ENCODE measurements at regions not wholly inside any gene's neighbourhood (a gene's known extent, or its start where the extent isn't known, plus 50 kb on each side); places are given as distances from the start of the nearest gene placed in this dataset.
A peak's percentile ranks its signal among the peaks of the same experiment; 100 is the strongest.
"Not testable (repeated sequence)": the region's sequence is repeated elsewhere in the genome, so short reads cannot be mapped to it uniquely, and the experiment has no call there.

- no peak for DNase-seq (ENCODE audit: low spot score)
Measured at GRCh38 chr7:37546677-37547076, 98.0 kb upstream of the ELMO1 start.

DNA sequence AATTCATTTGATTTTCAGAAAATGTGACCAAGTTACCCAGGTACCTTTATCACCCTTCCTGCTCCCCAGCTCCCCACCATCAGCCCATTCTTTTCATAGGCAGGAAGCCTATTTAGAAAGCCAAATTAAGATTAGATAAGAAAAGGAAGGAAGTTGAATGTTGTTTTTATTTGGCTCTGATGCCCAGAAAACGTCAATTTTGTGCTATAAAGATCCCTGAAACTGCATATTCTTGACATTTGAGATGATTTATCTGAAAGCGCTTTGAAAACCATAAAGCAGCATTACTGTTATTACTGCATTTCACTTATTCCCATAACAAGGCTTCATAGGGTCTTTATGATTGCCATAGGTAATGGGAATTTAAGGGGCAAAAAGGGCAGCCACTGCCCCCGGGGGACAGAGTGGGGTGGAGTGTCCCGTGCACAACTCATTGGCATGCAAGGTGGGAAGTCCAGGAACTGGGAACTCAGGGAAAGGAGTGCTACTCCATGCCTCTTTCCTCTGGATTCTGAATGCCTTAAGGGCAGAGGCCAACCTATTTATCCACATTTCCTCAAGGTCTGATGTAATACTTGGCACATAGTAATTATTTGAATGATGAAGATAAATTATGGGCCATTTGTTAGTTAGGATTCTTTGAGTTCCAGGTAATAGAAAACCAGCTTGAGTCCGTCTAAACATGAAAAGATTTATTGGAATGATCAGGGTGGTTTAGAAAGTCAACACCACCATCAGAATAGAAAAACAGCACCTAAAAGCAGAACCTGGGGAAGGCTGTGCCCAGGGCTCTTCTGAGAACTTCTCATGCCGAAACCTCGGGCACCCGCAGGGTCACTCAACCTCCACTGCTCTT lies 100.6 kb upstream of the ELMO1 start:
- no peak for DNase-seq (ENCODE audit: low spot score)

DNA sequence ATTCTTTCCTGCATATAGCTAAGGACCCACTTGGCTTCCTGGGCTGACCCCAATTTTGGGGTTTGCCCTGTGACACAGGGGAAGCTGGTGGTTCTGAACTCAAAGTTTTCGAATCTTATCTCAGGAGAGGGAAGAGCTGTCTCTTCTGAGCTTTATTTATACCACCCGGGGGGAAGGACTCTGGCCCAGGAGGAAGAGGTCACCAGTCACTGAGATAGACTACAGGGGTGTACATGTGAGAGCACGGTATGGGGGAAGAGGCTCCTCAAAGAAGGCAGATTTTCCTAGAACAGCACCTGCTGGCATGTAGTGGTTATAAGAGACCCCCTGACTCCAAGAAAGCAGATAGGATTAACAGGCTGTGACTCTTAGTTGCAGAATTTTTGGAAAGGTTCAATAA lies 101.8 kb upstream of the ELMO1 start:
- no peak for DNase-seq (ENCODE audit: low spot score)

- no peak for DNase-seq (ENCODE audit: low spot score)
Measured at GRCh38 chr7:37550872-37551271, 102.2 kb upstream of the ELMO1 start.

DNA sequence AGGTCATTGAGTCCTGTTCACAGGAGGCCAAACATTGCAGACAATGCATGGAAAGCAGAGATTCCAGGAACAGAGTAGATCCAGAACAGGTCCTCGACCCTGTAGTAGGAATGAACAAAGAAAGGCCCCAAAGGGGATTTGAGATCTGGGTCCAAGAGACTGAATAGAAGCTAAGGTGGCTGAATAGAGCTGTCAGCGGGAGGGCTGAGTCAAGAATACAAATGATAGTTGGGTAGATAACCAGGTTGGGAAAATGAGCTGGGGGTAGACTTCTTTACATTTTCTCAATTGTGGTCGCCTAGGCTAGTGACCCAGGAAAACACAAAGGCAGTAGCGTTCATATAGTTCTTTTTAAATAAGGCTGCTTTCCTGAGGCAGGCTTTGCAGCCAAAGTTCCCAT lies 103.4 kb upstream of the ELMO1 start:
- DNase-seq (ENCODE audit: low spot score) = no peak

- not testable (repeated sequence) for DNase-seq (ENCODE audit: low spot score)
Measured at GRCh38 chr7:37552439-37552838, 103.8 kb upstream of the ELMO1 start.

DNA sequence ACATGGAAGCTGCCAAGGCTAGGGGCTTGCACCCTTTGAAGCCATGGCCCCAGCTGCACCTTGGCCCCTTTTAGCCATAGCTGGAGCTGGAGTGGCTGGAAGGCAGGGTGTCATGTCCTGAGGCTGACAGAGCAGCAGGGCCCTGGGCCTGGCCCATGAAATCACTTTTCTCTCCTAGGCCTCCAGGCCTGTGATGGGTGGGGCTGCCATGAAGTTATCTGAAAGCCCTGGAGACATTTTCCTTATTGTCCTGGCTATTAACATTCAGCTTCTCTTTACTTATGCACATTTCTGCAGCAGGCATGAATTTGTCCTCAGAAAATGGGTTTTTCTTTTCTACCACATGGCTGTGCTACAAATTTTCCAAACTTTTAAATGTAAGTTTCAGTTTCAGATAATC lies 106.9 kb upstream of the ELMO1 start:
- DNase-seq (ENCODE audit: low spot score) = no peak

DNA sequence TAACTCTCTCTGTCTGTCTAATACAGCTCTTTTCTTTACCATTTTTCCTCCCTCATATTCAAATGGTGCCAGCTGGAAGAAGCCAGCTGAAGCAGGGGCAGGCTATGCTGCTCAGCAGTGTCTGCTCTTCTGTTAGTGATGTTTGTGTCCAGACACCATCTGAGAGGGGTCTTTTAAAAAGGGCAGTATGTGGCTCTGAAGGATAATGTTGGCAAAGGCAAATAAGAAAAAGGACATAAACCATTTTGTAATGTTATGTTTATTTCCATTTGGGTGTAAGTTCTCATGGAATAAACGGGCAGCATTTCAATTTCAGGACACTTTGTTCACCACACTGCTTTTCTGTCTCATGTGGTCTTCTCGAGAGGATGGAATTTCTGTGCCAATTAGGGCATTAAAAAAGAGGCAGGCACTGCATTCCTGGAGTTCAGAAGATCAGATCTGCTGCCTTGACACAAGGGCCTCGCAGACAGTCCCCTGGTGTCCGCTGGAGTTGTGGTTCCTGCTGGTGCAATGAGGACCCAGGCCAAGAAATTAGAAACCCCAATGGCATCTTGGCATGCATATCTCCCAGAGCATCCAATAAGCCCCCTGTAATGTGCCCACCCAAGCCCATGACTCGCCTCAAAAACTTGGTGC lies 109.0 kb upstream of the ELMO1 start:
- no peak for DNase-seq (ENCODE audit: low spot score)

- no peak for DNase-seq (ENCODE audit: low spot score)
Measured at GRCh38 chr7:37558320-37559096, 109.8 kb upstream of the ELMO1 start.

GRCh38 chr7:37570145-37570544 lies 113.4 kb upstream of the GPR141 start:
- DNase-seq (ENCODE audit: low spot score) = no peak

- no peak for DNase-seq (ENCODE audit: low spot score)
Measured at GRCh38 chr7:37571806-37572205, 111.8 kb upstream of the GPR141 start.

DNA sequence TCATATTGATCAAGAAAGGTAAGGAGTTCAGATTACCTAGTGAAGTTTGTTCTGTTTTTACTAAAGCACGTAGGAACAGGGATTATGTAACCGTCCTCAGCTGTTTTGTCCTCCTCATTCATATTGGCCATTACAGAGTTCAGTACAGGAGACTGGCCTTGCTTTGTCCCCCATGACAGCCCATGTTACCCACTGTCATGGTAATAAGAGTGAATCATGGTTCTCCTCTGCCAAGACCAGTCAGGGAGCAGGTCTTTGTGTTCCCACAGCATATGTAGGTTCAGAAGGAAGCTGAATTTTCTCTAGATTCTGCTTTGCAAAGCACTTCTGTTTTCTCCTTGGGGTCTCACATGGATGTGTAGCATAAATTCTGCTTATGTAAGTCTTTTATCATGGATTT lies 106.2 kb upstream of the GPR141 start:
- no peak for DNase-seq (ENCODE audit: low spot score)

DNA sequence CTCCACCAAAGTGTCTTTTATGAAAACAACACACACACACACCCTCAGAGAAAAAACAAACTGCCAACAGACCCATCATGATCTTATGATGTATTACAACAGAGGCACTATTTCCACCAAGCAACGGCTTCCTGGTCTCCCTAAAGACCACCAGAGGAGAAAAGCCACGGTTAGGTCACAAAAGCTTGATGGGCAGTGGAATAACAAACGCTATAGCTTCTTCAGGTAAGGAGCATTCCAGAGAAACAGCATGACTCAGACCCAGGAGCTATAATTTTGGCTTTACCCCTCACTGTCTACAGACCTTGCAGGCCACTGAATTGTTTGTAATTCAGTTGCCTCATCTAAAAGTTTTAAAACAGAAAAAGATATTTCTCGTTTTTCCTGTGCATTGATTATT lies 105.7 kb upstream of the GPR141 start:
- no peak for DNase-seq (ENCODE audit: low spot score)

- no peak for DNase-seq (ENCODE audit: low spot score)
Measured at GRCh38 chr7:37578350-37578749, 105.2 kb upstream of the GPR141 start.

DNA sequence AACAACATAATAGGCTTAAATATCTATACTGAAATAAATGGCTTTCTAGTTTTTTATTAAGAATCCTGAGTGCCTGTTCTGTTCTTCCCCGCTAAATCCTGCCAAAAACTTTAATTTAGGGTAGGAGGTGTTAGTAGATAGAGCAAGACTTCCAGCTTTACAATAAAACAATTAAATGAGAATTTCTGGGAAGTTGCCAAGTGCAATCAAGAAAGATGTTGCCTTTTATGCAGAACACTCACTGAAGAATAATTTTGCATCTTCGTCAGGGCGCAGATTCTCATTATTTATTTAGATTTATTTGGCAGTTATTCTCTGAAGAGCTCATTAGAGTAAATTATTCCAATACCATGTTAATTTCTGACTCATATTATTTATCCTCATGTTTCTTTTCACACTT lies 103.2 kb upstream of the GPR141 start:
- no peak for DNase-seq (ENCODE audit: low spot score)

GRCh38 chr7:37584651-37585463 lies 98.7 kb upstream of the GPR141 start:
- DNase-seq (ENCODE audit: low spot score) = not testable (repeated sequence)

- no peak for DNase-seq (ENCODE audit: low spot score)
Measured at GRCh38 chr7:37590824-37591223, 92.7 kb upstream of the GPR141 start.

GRCh38 chr7:37592366-37592765 lies 91.2 kb upstream of the GPR141 start:
- no peak for DNase-seq (ENCODE audit: low spot score)

DNA sequence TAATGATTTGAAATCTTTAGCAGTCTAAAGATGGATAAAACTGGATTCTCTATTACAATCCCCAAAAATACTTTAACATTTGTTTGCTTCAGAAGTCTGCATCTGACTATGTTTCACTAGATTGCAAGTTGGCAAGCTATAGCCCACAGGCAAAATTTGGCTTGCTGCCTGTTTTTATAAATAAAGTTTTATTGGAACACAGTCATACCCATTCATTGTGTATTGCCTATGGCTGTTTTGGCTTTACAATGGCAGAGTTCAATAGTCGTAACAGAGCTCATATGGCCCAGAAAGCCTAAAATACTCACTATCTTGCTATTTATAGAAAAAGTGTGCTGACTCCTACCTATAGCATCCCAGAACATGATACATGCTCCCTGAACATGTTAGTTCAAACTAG lies 89.0 kb upstream of the GPR141 start:
- DNase-seq (ENCODE audit: low spot score) = no peak

GRCh38 chr7:37598824-37599223 lies 84.7 kb upstream of the GPR141 start:
- DNase-seq (ENCODE audit: low spot score) = no peak

DNA sequence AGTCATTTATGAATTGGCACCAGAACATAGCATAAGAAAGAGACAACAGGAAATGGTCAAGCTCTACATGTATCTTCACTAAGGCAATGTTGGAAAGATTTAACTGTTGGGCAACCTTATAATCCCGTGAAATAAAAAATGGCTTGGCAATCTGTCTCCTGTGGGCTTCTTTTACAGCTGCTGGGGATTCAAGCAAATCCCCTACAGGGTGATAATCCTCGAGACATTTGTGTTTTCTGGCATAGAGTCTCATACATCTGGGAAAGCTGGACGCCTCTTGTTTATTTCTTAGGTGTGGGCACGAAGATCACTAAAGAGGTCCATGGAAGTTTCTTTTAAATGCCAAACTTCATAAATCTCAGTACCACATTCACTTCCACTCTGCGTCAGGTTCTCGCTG lies 82.2 kb upstream of the GPR141 start:
- DNase-seq (ENCODE audit: low spot score) = peak; percentile 26

GRCh38 chr7:37604078-37604477 lies 79.5 kb upstream of the GPR141 start:
- no peak for DNase-seq (ENCODE audit: low spot score)
